Left renal cortex interstitium (tissue), 4 donors: ENCODE measurements at regions not wholly inside any gene's neighbourhood (a gene's known extent, or its start where the extent isn't known, plus 50 kb on each side); places are given as distances from the start of the nearest gene placed in this dataset.
A peak's percentile ranks its signal among the peaks of the same experiment; 100 is the strongest.

Experiments
- DNase-seq, 4 donors: peaks; one replicate each; pipeline ENCODE4 v3.0.0-alpha.2; 2013; ENCODE audit warnings: low read depth in 4 of 4, low spot score in 2 of 4, missing footprints in 1 of 4

DNA sequence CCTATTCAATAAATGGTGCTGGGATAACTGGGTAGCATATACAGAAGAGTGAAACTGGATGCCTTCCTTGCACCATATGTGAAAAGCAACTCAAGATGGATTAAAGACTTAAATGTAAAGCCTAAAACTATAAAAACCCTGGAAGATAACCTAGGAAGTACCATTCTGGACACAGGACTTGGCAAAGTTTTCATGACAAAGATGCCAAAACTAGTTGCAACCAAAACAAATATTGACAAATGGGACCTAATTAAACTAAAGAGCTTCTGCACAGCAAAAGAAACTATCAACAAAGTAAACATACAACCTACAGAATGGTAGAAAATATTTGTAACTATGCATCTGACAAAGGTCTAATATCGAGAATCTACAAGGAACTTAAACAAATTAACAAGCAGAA, 129.1 kb upstream of the CTBP2 start:
- no peak for DNase-seq

DNA sequence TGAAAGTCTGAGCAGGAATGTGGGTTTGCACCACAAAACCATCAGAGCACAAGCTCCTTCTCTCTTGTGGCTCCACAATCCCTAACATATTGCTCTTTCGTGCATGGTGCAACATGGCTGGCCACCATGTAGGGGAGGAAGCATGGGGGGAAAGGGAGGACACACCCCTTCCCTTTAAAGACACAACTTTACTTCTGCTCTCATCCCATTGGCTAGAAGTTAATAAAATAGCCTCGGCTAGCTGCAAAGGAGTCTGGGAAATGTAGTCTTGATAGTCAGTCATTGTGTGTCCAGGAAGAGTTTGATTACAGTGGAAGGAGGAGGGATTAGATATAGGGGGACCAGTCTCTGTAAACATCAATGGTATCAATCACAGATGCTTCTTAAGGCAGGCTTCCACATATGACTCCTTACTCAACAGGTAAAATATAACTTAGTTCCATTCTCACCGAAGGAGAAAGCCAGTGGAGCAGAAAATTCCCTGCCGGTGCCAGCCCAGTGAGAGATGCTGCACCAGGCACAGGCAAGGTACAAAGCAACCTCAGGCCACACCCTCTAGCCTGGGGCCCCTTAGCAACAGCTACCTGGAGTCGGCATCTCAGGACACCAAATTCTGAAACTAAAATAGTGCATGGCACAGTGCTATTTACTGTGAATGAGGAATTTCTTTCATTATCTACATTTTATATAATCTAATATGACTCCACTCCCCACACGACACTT, 124.7 kb upstream of the CTBP2 start:
- DNase-seq, result no peak

DNA sequence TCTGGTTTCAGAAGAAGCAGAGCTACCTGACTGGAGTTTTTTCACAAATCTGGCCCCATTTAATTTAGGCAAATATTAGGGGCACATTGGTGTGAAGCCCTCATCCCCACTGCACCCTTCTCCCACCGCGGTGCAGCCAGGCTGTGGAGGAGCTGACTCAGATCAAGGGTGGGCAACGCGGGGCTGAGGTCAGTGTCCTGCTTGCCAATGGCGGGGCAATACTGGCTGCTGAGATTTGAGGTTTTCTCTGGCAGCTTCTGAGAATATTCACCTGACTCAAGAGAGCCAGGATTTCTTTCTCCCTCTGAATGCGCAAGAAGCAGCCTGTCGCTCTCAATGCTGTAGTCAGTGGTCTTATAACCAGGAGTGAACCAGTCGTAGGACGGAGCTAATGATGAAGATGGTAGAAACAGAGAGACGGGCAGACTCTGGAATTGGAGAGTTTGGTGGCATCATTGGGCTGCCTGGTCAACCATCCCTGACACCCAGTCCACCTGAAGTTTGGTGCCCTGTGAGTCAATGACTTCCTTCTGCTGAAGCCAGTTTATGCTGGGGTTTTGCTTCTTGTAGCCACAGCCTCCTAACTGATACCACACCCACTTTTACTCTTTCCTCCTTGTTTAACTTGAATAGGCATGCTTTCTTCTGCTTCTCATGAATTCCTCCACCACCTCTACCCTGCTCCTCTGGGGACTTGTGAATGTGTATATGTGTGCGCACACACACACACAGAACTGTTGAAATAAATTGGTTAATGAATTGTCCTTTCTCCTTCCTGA, 123.7 kb upstream of the CTBP2 start:
- no peak for DNase-seq

GRCh38 chr10:125283191-125283835, 123.0 kb upstream of the CTBP2 start:
- peak in 1 of 4 donors; percentile 6 for DNase-seq

DNA sequence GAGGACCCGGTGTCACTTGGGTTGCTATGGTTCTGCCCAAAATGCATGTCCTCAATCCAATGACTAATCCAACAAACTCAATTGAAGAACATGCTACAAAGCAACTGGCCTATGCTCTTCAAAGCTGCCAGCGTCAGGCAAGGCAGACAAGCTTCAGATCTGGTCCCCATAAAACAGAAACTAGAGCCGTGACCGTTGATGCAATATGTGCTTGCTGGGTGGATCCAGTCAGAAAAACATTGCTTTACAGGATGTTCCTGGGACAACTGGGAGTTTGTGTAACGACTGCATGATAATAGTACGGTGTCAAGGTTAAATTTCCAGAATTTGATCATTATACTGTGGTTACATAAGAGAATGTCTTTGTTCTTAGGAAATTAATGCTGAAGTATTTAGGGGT, 120.7 kb upstream of the CTBP2 start:
- DNase-seq, result no peak

- no peak for DNase-seq
Observed at GRCh38 chr10:125276133-125276532, 115.8 kb upstream of the CTBP2 start.

DNA sequence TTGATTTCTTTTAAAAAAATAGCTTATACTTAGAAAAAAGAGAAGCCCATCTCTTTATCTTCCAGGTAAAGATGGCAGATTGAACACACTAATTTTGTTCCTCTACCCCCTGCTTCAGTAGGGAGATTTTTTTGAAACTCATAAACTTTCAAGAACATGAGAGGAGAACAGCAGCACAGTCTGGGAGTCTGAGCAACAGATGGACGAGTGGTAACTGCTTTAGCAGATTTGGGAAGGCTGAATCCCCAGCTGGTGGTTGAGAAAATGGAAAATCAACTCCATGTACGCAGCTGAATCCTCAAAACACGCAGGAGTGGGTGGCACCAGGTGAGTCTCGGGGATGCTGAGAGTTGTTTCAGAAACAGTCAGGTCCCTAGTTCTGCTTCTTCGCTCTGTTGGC, 114.6 kb upstream of the CTBP2 start:
- DNase-seq, result no peak

GRCh38 chr10:125273023-125273422, 112.7 kb upstream of the CTBP2 start:
- no peak for DNase-seq

- no peak for DNase-seq
Observed at GRCh38 chr10:125269716-125270115, 109.4 kb upstream of the CTBP2 start.

DNA sequence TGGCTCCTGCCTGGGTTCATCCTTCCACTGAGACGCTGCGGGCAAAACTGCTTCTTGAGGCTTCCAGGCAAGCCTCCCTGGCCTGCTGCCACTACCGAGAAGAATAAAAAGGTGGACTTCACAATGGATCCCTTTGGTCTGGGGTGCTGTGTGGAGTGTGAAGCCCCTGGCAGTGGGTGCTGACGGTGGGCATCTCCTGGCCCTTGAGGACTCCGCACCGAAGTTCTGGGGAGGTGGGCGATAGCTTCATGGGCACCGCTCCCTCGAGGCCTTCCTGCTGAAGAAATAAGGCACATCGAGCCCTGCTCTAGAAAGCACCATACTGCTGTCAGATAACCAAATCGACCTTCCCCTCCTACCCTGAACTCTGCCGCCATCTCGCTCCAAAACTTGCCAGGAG, 106.6 kb upstream of the CTBP2 start:
- DNase-seq, result no peak

GRCh38 chr10:125266541-125266940, 106.2 kb upstream of the CTBP2 start:
- DNase-seq, result no peak

GRCh38 chr10:125265579-125265955, 105.2 kb upstream of the CTBP2 start:
- DNase-seq, result no peak

DNA sequence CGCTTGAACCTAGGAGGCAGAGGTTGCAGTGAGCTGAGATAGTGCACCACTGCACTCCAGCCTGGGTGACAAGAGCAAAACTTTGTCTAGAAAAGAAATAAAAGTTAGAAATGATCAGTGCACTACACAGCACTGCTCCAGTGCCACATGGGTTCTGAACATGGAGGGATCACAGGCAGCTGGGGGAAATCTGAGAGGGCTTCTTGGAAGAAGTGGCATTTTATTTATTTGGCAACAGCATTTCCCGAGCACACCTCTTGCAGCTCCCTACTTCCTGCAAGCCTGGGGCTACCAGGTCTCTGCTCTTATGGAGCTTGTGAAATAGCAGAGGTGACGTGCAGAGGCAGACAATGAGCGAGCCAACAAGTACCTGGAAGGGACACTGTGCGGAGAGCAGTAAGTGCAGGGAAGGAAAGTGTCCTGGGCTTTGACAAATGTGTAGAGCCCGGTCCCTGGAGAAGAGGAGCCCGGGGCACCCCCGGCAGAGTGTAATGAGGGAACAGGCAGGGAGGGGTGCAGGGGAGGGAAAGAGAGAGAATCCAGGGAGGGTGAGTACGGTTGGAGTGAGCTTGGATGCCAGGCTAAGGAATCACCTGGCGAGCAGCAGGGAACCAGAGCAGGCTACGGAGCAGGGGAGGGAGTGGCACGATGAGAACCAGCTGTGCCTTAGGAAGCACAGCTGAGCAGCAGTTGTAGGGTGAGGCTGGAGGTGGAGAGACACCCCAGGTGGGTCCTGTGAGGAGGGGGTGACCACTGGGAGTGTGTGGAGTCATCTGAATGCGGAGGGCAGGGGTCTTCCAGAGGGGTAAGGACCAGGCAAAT, 104.6 kb upstream of the CTBP2 start:
- no peak for DNase-seq

- DNase-seq, result no peak
Observed at GRCh38 chr10:125264091-125264490, 103.7 kb upstream of the CTBP2 start.

- no peak for DNase-seq
Observed at GRCh38 chr10:125263551-125263950, 103.2 kb upstream of the CTBP2 start.

GRCh38 chr10:125262920-125263319, 102.6 kb upstream of the CTBP2 start:
- DNase-seq, result no peak

DNA sequence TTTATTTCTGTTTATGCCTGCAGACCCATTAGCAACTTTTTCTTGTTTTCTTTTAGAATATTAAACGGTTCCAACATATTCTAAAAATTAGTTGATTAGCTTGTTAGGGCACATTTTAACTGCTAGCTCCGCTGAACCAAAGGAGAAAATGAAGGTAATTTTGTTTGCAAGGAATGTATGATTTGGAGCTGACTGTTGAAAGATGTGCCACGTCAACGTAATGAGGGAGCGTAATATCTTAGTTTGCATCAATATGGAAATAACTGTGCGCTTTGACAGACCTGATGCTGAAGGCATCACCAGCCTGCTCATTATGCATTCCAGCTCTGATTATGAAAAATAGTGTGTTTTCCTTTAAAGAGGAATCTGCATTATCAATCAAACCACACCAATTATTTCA, 102.0 kb upstream of the CTBP2 start:
- DNase-seq, result no peak

GRCh38 chr10:125261491-125262186, 101.3 kb upstream of the CTBP2 start:
- no peak for DNase-seq

- DNase-seq, result no peak
Observed at GRCh38 chr10:125260260-125260659, 99.9 kb upstream of the CTBP2 start.

DNA sequence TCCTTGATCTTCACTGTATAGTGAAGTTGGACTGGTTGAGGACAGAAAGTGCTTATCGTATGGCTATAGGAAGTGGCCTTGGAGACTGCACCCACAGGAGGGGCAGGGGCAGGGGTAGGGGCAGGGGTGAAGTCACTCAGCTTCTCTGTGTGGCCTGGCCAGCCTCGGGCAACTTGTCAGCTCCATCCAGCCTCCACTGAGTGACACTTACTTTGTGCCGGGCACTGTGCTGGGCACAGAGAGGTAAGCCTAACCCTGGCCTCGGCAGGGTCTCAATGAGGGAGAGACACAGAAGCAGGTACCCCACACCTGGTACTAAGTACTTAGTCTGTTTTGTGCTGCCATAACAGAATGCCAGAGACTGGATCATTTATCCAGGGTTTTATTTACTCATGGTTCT, 99.3 kb upstream of the CTBP2 start:
- no peak for DNase-seq
